Retinal pigment epithelial cell (primary cell): ENCODE measurements at regions not wholly inside any gene's neighbourhood (a gene's known extent, or its start where the extent isn't known, plus 50 kb on each side); places are given as distances from the start of the nearest gene placed in this dataset.

ENCODE experiments used
- DNase-seq: peaks from one replicate; pipeline ENCODE4 v3.0.0-alpha.2; 2010; ENCODE audit warnings: low read depth
- H3K4me3 ChIP-seq: 2 replicates; pipeline ENCODE4 v1.5.1; 2011; ENCODE audit warnings: mild to moderate bottlenecking, low read length, control low read depth, moderate library complexity
- TF ChIP-seq, protein P1 (sequence below): conservative IDR thresholded peaks from 2 replicates; pipeline ENCODE4 v1.5.1; 2011; ENCODE audit warnings: low read depth, low read length, control low read depth, inconsistent platforms

DNA sequence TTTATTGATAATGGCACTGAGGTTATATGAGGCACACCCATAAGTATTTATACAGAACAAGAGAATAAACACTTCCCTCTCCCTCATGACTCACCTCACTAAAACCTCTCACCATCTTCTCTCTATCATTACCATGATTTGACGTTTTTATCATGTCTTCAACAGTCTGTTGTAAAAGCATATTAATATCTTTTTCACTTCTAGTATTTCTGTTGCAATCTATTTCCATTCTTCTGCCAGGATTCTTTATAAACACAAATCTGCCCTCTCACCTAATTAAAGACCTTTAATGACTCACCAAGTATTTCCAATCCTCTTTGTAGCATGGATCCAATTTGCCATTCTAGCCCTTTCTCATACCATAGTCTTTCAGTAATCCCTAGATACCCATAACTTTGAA lies 527.7 kb downstream of the SLC16A7 start:
- TF ChIP-seq, protein P1, sequence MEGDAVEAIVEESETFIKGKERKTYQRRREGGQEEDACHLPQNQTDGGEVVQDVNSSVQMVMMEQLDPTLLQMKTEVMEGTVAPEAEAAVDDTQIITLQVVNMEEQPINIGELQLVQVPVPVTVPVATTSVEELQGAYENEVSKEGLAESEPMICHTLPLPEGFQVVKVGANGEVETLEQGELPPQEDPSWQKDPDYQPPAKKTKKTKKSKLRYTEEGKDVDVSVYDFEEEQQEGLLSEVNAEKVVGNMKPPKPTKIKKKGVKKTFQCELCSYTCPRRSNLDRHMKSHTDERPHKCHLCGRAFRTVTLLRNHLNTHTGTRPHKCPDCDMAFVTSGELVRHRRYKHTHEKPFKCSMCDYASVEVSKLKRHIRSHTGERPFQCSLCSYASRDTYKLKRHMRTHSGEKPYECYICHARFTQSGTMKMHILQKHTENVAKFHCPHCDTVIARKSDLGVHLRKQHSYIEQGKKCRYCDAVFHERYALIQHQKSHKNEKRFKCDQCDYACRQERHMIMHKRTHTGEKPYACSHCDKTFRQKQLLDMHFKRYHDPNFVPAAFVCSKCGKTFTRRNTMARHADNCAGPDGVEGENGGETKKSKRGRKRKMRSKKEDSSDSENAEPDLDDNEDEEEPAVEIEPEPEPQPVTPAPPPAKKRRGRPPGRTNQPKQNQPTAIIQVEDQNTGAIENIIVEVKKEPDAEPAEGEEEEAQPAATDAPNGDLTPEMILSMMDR = no peak

GRCh38 chr12:60137513-60137912 lies 541.7 kb downstream of the SLC16A7 start:
- DNase-seq = no peak
- TF ChIP-seq, protein P1 = no peak
- no peak overlapping the region for H3K4me3 ChIP-seq

More for the DNA sequence above, 527.7 kb downstream of the SLC16A7 start:
- no peak overlapping the region for H3K4me3 ChIP-seq
- DNase-seq = peak; percentile 61

- H3K4me3 ChIP-seq = no peak overlapping the region
- no peak for DNase-seq
- TF ChIP-seq, protein P1 = no peak
Measured at GRCh38 chr12:60138526-60138925, 542.7 kb downstream of the SLC16A7 start.

- TF ChIP-seq, protein P1 = no peak
- no peak for DNase-seq
- H3K4me3 ChIP-seq = no peak overlapping the region
Measured at GRCh38 chr12:60144395-60144794, 548.6 kb downstream of the SLC16A7 start.

DNA sequence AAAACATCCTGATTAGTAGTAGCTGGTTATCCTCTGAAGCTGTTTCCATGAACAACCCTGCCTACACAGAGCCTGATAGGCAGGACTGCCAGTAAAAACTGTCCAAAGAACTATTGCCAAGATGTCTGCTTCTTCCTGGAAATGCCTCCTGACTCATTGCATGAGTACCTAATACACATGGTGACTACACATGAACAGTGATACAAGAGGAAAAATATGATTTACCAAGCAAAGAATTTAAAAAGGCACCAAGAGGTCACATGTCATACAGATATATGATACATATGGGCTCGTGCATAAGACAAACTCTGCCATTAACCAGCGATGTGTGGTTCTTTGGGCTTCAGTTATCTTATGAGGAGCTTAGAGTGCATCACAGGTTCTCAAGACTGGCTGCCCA lies 552.3 kb downstream of the SLC16A7 start:
- TF ChIP-seq, protein P1 = no peak
- H3K4me3 ChIP-seq = no peak overlapping the region
- DNase-seq = peak; percentile 75

- no peak overlapping the region for H3K4me3 ChIP-seq
- DNase-seq = peak; percentile 80
- TF ChIP-seq, protein P1 = no peak
Measured at GRCh38 chr12:60148831-60149230, 553.0 kb downstream of the SLC16A7 start.

DNA sequence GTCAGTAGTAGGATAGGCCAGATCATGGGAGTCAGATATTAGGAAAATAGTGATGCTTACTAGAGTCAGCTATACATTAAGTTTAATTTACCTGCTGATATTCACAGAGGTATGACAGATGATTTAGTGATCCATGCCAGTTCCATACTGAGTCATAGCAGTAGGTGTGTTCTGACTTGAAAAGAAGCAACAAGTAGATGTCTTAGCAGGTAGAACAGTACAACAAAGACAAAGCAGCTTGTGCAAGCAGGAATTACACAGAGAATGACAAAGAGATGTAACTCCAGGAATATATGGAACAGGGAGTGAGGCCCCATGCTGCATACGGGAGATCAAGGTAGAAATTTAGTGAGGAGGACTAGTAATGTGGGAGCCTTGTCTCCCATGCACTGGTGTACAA lies 556.9 kb downstream of the SLC16A7 start:
- DNase-seq = no peak
- no peak overlapping the region for H3K4me3 ChIP-seq

More for the DNA sequence above, 556.9 kb downstream of the SLC16A7 start:
- TF ChIP-seq, protein P1 = no peak
